IMR-90 (cell line): ENCODE measurements at regions not wholly inside any gene's neighbourhood (a gene's known extent, or its start where the extent isn't known, plus 50 kb on each side); places are given as distances from the start of the nearest gene placed in this dataset.

Experiments
- ATAC-seq: fragments of 200-7000 bp; cut with Tn5 transposase; 2 replicates; pipeline ENCODE4 v1.9.1; 2020; ENCODE audit warnings: low read depth, mild to moderate bottlenecking, moderate library complexity
- BruUV-seq: library from RNA; stranded (reverse); fragments of 400-500 nt; replicated peaks from 2 replicates; lab custom pipeline; 2021; lab: Mats Ljungman, UMichigan
- CTCF ChIA-PET: fragments of 300-600 bp; formaldehyde crosslinking; extraction: SDS; loops from one replicate; lab custom pipeline; 2021; ENCODE audit warnings: antibody characterized with exemption; lab: Yijun Ruan, JAX
- POLR2A ChIA-PET: fragments of 300-600 bp; sonication (Branson Sonifier 250); formaldehyde crosslinking; loops from one replicate; lab custom pipeline; 2022; ENCODE audit warnings: antibody characterized with exemption; ENCODE audit not compliant: unreplicated experiment; lab: Charles Lee
- DNase-seq: peaks from one replicate; pipeline ENCODE4 v3.0.0; 2013
- H2AFZ ChIP-seq: replicated peaks from 2 replicates; pipeline ENCODE3; 2013; ENCODE audit warnings: low read length, mild to moderate bottlenecking; ENCODE audit not compliant: poor library complexity
- H2AK5ac ChIP-seq: 2 replicates; pipeline ENCODE4 v1.6.1; 2013; ENCODE audit warnings: low read depth, low read length, inconsistent platforms
- H2AK9ac ChIP-seq: replicated peaks from 2 replicates; pipeline ENCODE3; 2013; ENCODE audit warnings: mild to moderate bottlenecking, low read depth, low read length, moderate library complexity; ENCODE audit not compliant: poor library complexity
- H2BK120ac ChIP-seq: 2 replicates; pipeline ENCODE4 v1.6.1; 2013; ENCODE audit warnings: low read depth, low read length, inconsistent platforms
- H2BK15ac ChIP-seq: 3 replicates; pipeline ENCODE4 v1.6.1; 2013; ENCODE audit warnings: low read depth, low read length, inconsistent platforms
- H2BK20ac ChIP-seq: 2 replicates; pipeline ENCODE4 v1.6.1; 2013; ENCODE audit warnings: low read depth, mild to moderate bottlenecking, inconsistent platforms, low read length, moderate library complexity
- H2BK5ac ChIP-seq: 2 replicates; pipeline ENCODE4 v1.6.1; 2013; ENCODE audit warnings: mild to moderate bottlenecking, low read depth, low read length, inconsistent platforms; ENCODE audit not compliant: poor library complexity, severe bottlenecking
- H3K14ac ChIP-seq: replicated peaks from 2 replicates; pipeline ENCODE4 v1.6.1; 2013; ENCODE audit warnings: low read depth, low read length, inconsistent platforms
- H3K18ac ChIP-seq: 2 replicates; pipeline ENCODE4 v1.6.1; 2013; ENCODE audit warnings: low read depth, low read length, control low read depth
- H3K23ac ChIP-seq: 2 replicates; pipeline ENCODE4 v1.6.1; 2013; ENCODE audit warnings: low read depth, low read length, inconsistent platforms
- H3K27ac ChIP-seq: 2 replicates; pipeline ENCODE4 v1.5.1; 2013; ENCODE audit warnings: mild to moderate bottlenecking, control low read depth, low read length; ENCODE audit not compliant: insufficient read depth
- H3K27me3 ChIP-seq: 2 replicates; pipeline ENCODE4 v1.6.1; 2013; ENCODE audit warnings: low read length; ENCODE audit not compliant: control insufficient read depth, insufficient read depth
- H3K36me3 ChIP-seq: 2 replicates; pipeline ENCODE4 v1.6.1; 2013; ENCODE audit warnings: low read length, mixed read lengths; ENCODE audit not compliant: control insufficient read depth, insufficient read depth
- H3K4ac ChIP-seq: 2 replicates; pipeline ENCODE4 v1.6.1; 2013; ENCODE audit warnings: low read depth, low read length, inconsistent platforms
- H3K4me1 ChIP-seq: 2 replicates; pipeline ENCODE4 v1.6.1; 2013; ENCODE audit warnings: low read length, mixed read lengths; ENCODE audit not compliant: control insufficient read depth, insufficient read depth
- H3K4me2 ChIP-seq: 2 replicates; pipeline ENCODE4 v1.6.1; 2013; ENCODE audit warnings: low read depth, mild to moderate bottlenecking, control low read depth, low read length, moderate library complexity
- H3K4me3 ChIP-seq: 2 replicates; pipeline ENCODE4 v1.5.1; 2013; ENCODE audit warnings: low read depth, mild to moderate bottlenecking, control low read depth, low read length, moderate library complexity; ENCODE audit not compliant: insufficient read depth
- H3K56ac ChIP-seq: 2 replicates; pipeline ENCODE4 v1.6.1; 2013; ENCODE audit warnings: low read length, inconsistent platforms; ENCODE audit not compliant: insufficient read depth; ENCODE audit errors: extremely low read depth
- H3K79me1 ChIP-seq, 2 experiments: 2 replicates each; pipeline ENCODE4 v1.6.1; 2013; ENCODE audit warnings: low read length in 2 of 2, inconsistent platforms in 1 of 2, low read depth in 1 of 2
- H3K9ac ChIP-seq: 2 replicates; pipeline ENCODE4 v1.6.1; 2013; ENCODE audit warnings: low read depth, low read length, control low read depth
- H3K9me1 ChIP-seq: 2 replicates; pipeline ENCODE4 v1.6.1; 2013; ENCODE audit warnings: low read length, inconsistent platforms; ENCODE audit not compliant: insufficient read depth
- H3K9me3 ChIP-seq: 2 replicates; pipeline ENCODE4 v1.6.1; 2013; ENCODE audit warnings: low read length; ENCODE audit not compliant: control insufficient read depth, insufficient read depth
- H4K20me1 ChIP-seq: 2 replicates; pipeline ENCODE4 v1.6.1; 2013; ENCODE audit warnings: low read length, inconsistent platforms; ENCODE audit not compliant: insufficient read depth
- H4K5ac ChIP-seq: 2 replicates; pipeline ENCODE4 v1.6.1; 2013; ENCODE audit warnings: mild to moderate bottlenecking, low read depth, low read length, control low read depth
- H4K8ac ChIP-seq, 2 experiments: 2 replicates each; pipeline ENCODE4 v1.6.1; 2013; ENCODE audit warnings: low read depth in 2 of 2, low read length in 2 of 2, control low read depth in 1 of 2, inconsistent platforms in 1 of 2
- H4K91ac ChIP-seq: 2 replicates; pipeline ENCODE4 v1.6.1; 2013; ENCODE audit warnings: low read depth, low read length, inconsistent platforms; ENCODE audit not compliant: insufficient read depth
- CEBPB ChIP-seq: IDR thresholded peaks from 2 replicates; pipeline ENCODE4 v1.6.1; 2012; ENCODE audit warnings: low read depth, low read length, improper control_type of control experiment
- MAFK ChIP-seq: IDR thresholded peaks from 2 replicates; pipeline ENCODE4 v1.6.1; 2012; ENCODE audit warnings: low read depth, low read length, improper control_type of control experiment
- MAZ ChIP-seq: IDR thresholded peaks from 2 replicates; pipeline ENCODE4 v1.6.1; 2012; ENCODE audit warnings: low read depth, mild to moderate bottlenecking, low read length, improper control_type of control experiment, moderate library complexity, borderline replicate concordance
- NFE2L2 ChIP-seq: fragments of 150-350 bp; IDR thresholded peaks from 2 replicates; pipeline ENCODE4 v1.6.1; 2016; ENCODE audit warnings: low read depth, mild to moderate bottlenecking, low read length
- RCOR1 ChIP-seq: IDR thresholded peaks from 2 replicates; pipeline ENCODE4 v1.6.1; 2012; ENCODE audit warnings: mild to moderate bottlenecking, low read length, improper control_type of control experiment; ENCODE audit not compliant: insufficient replicate concordance
- RFX5 ChIP-seq: IDR thresholded peaks from 2 replicates; pipeline ENCODE4 v1.8.0; 2012; ENCODE audit warnings: low read depth, mild to moderate bottlenecking, low read length, moderate library complexity
- USF2 ChIP-seq: fragments of 150-350 bp; IDR thresholded peaks from 2 replicates; pipeline ENCODE4 v1.6.1; 2017; ENCODE audit warnings: mild to moderate bottlenecking, antibody characterized with exemption, low read length, low read depth
- WGBS, 2 experiments: methylation state at CpG; one replicate each; pipeline versions ENCODE4 v1.1.5 to v1.1.7; 2013; ENCODE audit warnings: missing lambda C conversion rate in 2 of 2; ENCODE audit not compliant: insufficient read length in 1 of 2; ENCODE audit errors: extremely low coverage in 2 of 2; 5-methylcytosine and 5-hydroxymethylcytosine counted together
- dilution Hi-C: fragments of 300-500 bp; cut with HindIII; formaldehyde crosslinking; loops from one replicate; pipeline ENCODE4 v1.14.3; 2018; ENCODE audit warnings: low sequenced_read_pairs; ENCODE audit not compliant: unreplicated experiment
- in situ Hi-C: fragments of 300-500 bp; cut with MboI; formaldehyde crosslinking; loops from 3 replicates; pipeline ENCODE4 v1.14.3; 2019; ENCODE audit warnings: low sequenced_read_pairs, inconsistent platforms, mixed read lengths
- intact Hi-C: fragments of 100-400 bp; cut with micrococcal nuclease; formaldehyde crosslinking; loops from 2 replicates; pipeline ENCODE4 v1.10.0; 2022

- no peak overlapping the region for H2BK120ac ChIP-seq
- no peak overlapping the region for H3K14ac ChIP-seq
- no peaks in the 10 kb centered on the region for H3K36me3 ChIP-seq
- ChIA-PET POLR2A (no interaction called here), CTCF (no interaction called here)
- intact Hi-C loops: no loop called here
- ATAC-seq (no peak), DNase-seq (no peak)
- dilution Hi-C loops: no loop called here
- TF ChIP-seq USF2 (no peak), RCOR1 (no peak), MAFK (peak; percentile 90), MAZ (no peak), CEBPB (no peak), RFX5 (no peak), NFE2L2 (no peak)
- H3K9me1 ChIP-seq: no peaks in the 10 kb centered on the region
- H3K9me3 ChIP-seq: peaks cover 2% of the 10 kb centered on the region; the same call in 1 of the 2 replicates
- H3K56ac ChIP-seq: no peak overlapping the region
- no peak overlapping the region for H3K4ac ChIP-seq
- no peak overlapping the region for H3K27ac ChIP-seq
- H3K4me2 ChIP-seq: no peak overlapping the region
- no peak overlapping the region for H3K4me3 ChIP-seq
- no peak overlapping the region for H2AK5ac ChIP-seq
- H2BK15ac ChIP-seq: no peak overlapping the region
- in situ Hi-C loops: no loop called here
- H4K8ac ChIP-seq: no peak overlapping the region
- no TSS peak for BruUV-seq
- no peaks in the 10 kb centered on the region for H4K20me1 ChIP-seq
- no peak overlapping the region for H2BK5ac ChIP-seq
- no peak overlapping the region for H2BK20ac ChIP-seq
- no peak overlapping the region for H3K9ac ChIP-seq
- H4K5ac ChIP-seq: no peak overlapping the region
- no peak overlapping the region for H2AFZ ChIP-seq
- H3K79me1 ChIP-seq: no peaks in the 10 kb centered on the region
- H3K23ac ChIP-seq: no peak overlapping the region
- H2AK9ac ChIP-seq: no peak overlapping the region
- no peaks in the 10 kb centered on the region for H3K4me1 ChIP-seq
- no peak overlapping the region for H4K91ac ChIP-seq
- no peak overlapping the region for H3K18ac ChIP-seq
- no CpG with 5 or more reads among the region's 1 CpG for WGBS, 2 experiments
- H3K27me3 ChIP-seq: no peaks in the 10 kb centered on the region
Observed at GRCh38 chr4:132387060-132387459, 762.0 kb upstream of the PCDH10 start.
